Breast epithelium (tissue), 3 donors: ENCODE measurements at regions not wholly inside any gene's neighbourhood (a gene's known extent, or its start where the extent isn't known, plus 50 kb on each side); places are given as distances from the start of the nearest gene placed in this dataset.

Experiments used
- POLR2A ChIP-seq: fragments of 450-650 bp; IDR thresholded peaks from one replicate; pipeline ENCODE4 v1.6.1; 2016; ENCODE audit warnings: antibody characterized with exemption, mild to moderate bottlenecking, moderate library complexity
- POLR2AphosphoS5 ChIP-seq, 3 donors: sonication (generic); formaldehyde crosslinking; IDR thresholded peaks; one replicate each; pipeline ENCODE4 v1.6.1; 2017; ENCODE audit warnings: antibody characterized with exemption in 3 of 3
- TF ChIP-seq, protein P1 (sequence below), 3 donors: fragments of 450-650 bp; IDR thresholded peaks; one replicate each; pipeline ENCODE4 v1.5.1; 2016 to 2017; ENCODE audit warnings: antibody characterized with exemption in 3 of 3, mild to moderate bottlenecking in 3 of 3, moderate library complexity in 3 of 3

DNA sequence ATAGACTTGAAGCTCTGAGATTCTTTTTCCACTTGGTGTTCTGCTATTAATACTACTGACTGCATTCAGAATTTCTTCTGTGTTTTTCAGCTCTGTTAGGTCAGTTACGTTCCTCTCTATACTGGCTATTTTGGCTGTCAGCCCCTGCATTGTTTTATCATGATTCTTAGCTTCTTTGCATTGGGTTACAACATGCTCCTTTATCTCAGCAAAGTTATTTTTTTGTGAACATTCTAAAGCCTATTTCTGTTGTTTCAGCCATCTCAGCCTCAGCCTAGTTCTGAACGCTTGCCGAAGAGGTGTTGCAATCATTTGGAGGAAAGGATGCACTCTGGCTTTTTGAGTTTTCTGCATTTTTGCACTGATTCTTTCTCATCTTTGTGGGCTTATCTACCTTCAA, 201.5 kb upstream of the GNAI1 start:
- TF ChIP-seq, protein P1, sequence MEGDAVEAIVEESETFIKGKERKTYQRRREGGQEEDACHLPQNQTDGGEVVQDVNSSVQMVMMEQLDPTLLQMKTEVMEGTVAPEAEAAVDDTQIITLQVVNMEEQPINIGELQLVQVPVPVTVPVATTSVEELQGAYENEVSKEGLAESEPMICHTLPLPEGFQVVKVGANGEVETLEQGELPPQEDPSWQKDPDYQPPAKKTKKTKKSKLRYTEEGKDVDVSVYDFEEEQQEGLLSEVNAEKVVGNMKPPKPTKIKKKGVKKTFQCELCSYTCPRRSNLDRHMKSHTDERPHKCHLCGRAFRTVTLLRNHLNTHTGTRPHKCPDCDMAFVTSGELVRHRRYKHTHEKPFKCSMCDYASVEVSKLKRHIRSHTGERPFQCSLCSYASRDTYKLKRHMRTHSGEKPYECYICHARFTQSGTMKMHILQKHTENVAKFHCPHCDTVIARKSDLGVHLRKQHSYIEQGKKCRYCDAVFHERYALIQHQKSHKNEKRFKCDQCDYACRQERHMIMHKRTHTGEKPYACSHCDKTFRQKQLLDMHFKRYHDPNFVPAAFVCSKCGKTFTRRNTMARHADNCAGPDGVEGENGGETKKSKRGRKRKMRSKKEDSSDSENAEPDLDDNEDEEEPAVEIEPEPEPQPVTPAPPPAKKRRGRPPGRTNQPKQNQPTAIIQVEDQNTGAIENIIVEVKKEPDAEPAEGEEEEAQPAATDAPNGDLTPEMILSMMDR (IDR thresholded peaks at IDR 0.05) = no peak
- TF ChIP-seq POLR2A (no peak), POLR2AphosphoS5 (IDR thresholded peaks at IDR 0.05) (no peak)
